OCI-LY7 (cell line): ENCODE measurements at regions not wholly inside any gene's neighbourhood (a gene's known extent, or its start where the extent isn't known, plus 50 kb on each side); places are given as distances from the start of the nearest gene placed in this dataset.

Experiments
- CTCF ChIP-seq: fragments of 200-600 bp; sonication (generic); conservative IDR thresholded peaks from 2 replicates; pipeline ENCODE4 v1.5.1; 2014; ENCODE audit warnings: mild to moderate bottlenecking, antibody characterized with exemption, low read length, moderate library complexity, mixed read lengths
- EZH2phosphoT487 ChIP-seq: fragments of 200-600 bp; sonication (generic); IDR thresholded peaks from 2 replicates; pipeline ENCODE4 v1.6.1; 2018; ENCODE audit warnings: low read depth, borderline replicate concordance, mild to moderate bottlenecking, mixed run types, antibody characterized with exemption, low read length, moderate library complexity, mixed read lengths

DNA sequence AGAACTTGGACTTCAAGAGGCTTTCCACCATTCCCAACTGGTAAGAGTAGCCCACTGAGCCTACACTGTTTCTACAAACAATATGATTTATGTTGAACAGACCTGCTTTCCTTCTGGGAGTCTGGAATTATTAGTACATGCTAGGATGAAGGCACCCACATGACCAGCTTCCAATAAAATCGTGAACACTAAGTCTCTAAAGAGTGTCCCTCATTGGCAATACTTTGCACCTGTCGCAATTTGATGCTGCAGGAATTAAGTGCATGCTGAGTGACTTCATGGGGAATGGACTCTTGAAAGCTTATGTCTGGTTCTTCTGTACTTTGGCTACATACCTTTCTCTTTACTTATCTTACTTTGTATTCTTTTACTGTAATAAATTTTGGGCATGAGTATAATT is 305.2 kb upstream of the GHITM start:
- TF ChIP-seq CTCF (no peak), EZH2phosphoT487 (no peak)
